K562 (cell line): ENCODE measurements at regions not wholly inside any gene's neighbourhood (a gene's known extent, or its start where the extent isn't known, plus 50 kb on each side); places are given as distances from the start of the nearest gene placed in this dataset.

Experiments
- ATAC-seq: fragments of 200-7000 bp; cut with Tn5 transposase; 3 replicates; pipeline ENCODE4 v1.9.1; 2020; ENCODE audit warnings: moderate library complexity
- BruUV-seq: library from RNA; stranded (reverse); fragments of 400-500 nt; replicated peaks from 2 replicates; lab custom pipeline; 2021; lab: Mats Ljungman, UMichigan
- CTCF ChIA-PET: fragments of 300-600 bp; formaldehyde crosslinking; extraction: SDS; loops from one replicate; lab custom pipeline; 2021; ENCODE audit warnings: low intra/inter-chr PET ratio; lab: Yijun Ruan, JAX
- POLR2A ChIA-PET: fragments of 300-600, 350-650 bp; sonication (Branson Sonifier 250); formaldehyde crosslinking; extraction: SDS; loops from one replicate; lab custom pipeline; 2021; ENCODE audit warnings: antibody characterized with exemption, inconsistent platforms; lab: Yijun Ruan, JAX
- DNase-seq, 4 experiments: peaks; one replicate each; pipeline versions ENCODE4 v3.0.0 to v3.0.0-alpha.2; 2011 to 2018; ENCODE audit warnings: low spot score in 3 of 4, mixed read lengths in 3 of 4; ENCODE audit errors: extremely low read depth in 1 of 4
- FAIRE-seq: peaks from 2 replicates; lab custom pipeline; 2011; peaks lifted over from hg19 to GRCh38; lab: Jason Lieb, UNC
- H2AFZ ChIP-seq: 2 replicates; pipeline ENCODE4 v1.6.0; 2011; ENCODE audit warnings: low read depth, low read length, control low read depth, inconsistent platforms
- H3K27ac ChIP-seq: fragments of 200-600 bp; 3 replicates; pipeline ENCODE4 v1.8.0; 2011; ENCODE audit warnings: low read depth, mild to moderate bottlenecking, control low read depth, inconsistent platforms, low read length, moderate library complexity, mixed read lengths; ENCODE audit errors: extremely low read depth
- H3K27me3 ChIP-seq, 2 experiments: fragments of 300-600 bp in 1 of 2; 2 replicates in 1 of 2; 3 replicates in 1 of 2; pipeline versions ENCODE4 v1.6.0 to v1.8.0; 2011; ENCODE audit warnings: inconsistent platforms in 2 of 2, low read length in 2 of 2, mild to moderate bottlenecking in 1 of 2, mixed read lengths in 1 of 2, moderate library complexity in 1 of 2; ENCODE audit not compliant: control insufficient read depth in 2 of 2, insufficient read depth in 2 of 2
- H3K36me3 ChIP-seq: fragments of 300-600 bp; 3 replicates; pipeline ENCODE4 v1.8.0; 2011; ENCODE audit warnings: mild to moderate bottlenecking, low read length, inconsistent platforms; ENCODE audit not compliant: control insufficient read depth, insufficient read depth
- H3K4me1 ChIP-seq, 2 experiments: fragments of 200-600 bp in 1 of 2; replicated peaks in 1 of 2; 2 replicates in 1 of 2; 3 replicates in 1 of 2; pipeline versions ENCODE4 v1.5.1 to v1.8.0; 2011; ENCODE audit warnings: inconsistent platforms in 2 of 2, low read length in 2 of 2, mild to moderate bottlenecking in 1 of 2, mixed read lengths in 1 of 2, moderate library complexity in 1 of 2; ENCODE audit not compliant: control insufficient read depth in 2 of 2, insufficient read depth in 2 of 2
- H3K4me2 ChIP-seq: 2 replicates; pipeline ENCODE4 v1.6.1; 2011; ENCODE audit warnings: low read length, control low read depth, inconsistent platforms, mixed read lengths; ENCODE audit not compliant: insufficient read depth
- H3K4me3 ChIP-seq: fragments of 200-600 bp; sonication (generic), shearing (Covaris generic); 2 replicates; pipeline ENCODE4 v1.5.1; 2016; ENCODE audit warnings: control low read depth, inconsistent platforms
- H3K79me2 ChIP-seq: fragments of 200-600 bp; 3 replicates; pipeline ENCODE4 v1.8.0; 2011; ENCODE audit warnings: low read length, inconsistent platforms; ENCODE audit not compliant: control insufficient read depth, insufficient read depth
- H3K9ac ChIP-seq, 2 experiments: 2 replicates each; pipeline versions ENCODE4 v1.6.0 to v1.6.1; 2011; ENCODE audit warnings: low read depth in 2 of 2, low read length in 2 of 2, control low read depth in 1 of 2, inconsistent platforms in 1 of 2, mild to moderate bottlenecking in 1 of 2, mixed read lengths in 1 of 2; ENCODE audit not compliant: insufficient read depth in 1 of 2
- H3K9me1 ChIP-seq: one replicate; pipeline ENCODE4 v1.6.0; 2011; ENCODE audit warnings: inconsistent platforms, mild to moderate bottlenecking, low read length, moderate library complexity; ENCODE audit not compliant: control insufficient read depth, insufficient read depth
- H3K9me3 ChIP-seq: replicated peaks from 2 replicates; pipeline ENCODE4 v1.5.1; 2011; ENCODE audit warnings: low read depth, low read length, inconsistent platforms; ENCODE audit not compliant: control insufficient read depth, insufficient read depth
- H4K20me1 ChIP-seq: replicated peaks from 2 replicates; pipeline ENCODE4 v1.6.1; 2011; ENCODE audit warnings: low read length, inconsistent platforms, mixed read lengths; ENCODE audit not compliant: control insufficient read depth, insufficient read depth
- CBX1 ChIP-seq: sonication (generic); IDR thresholded peaks from 2 replicates; pipeline ENCODE4 v1.6.1; 2016; ENCODE audit warnings: antibody characterized with exemption, low read depth, mild to moderate bottlenecking
- CREB3L1 ChIP-seq: fragments of 450-650 bp; IDR thresholded peaks from 2 replicates; pipeline ENCODE4 v1.6.1; 2014; ENCODE audit warnings: low read depth, mild to moderate bottlenecking, moderate library complexity, borderline replicate concordance
- EP400 ChIP-seq: fragments of 450-650 bp; IDR thresholded peaks from 2 replicates; pipeline ENCODE4 v1.6.1; 2017; ENCODE audit warnings: antibody characterized with exemption, mild to moderate bottlenecking, moderate library complexity
- ETS1 ChIP-seq: conservative IDR thresholded peaks from 2 replicates; pipeline ENCODE4 v1.6.1; 2011; ENCODE audit warnings: low read depth, mild to moderate bottlenecking, low read length; ENCODE audit not compliant: control insufficient read depth
- KAT2B ChIP-seq: IDR thresholded peaks from one replicate; pipeline ENCODE4 v1.6.1; 2012; ENCODE audit warnings: low read depth, mild to moderate bottlenecking, control low read depth, inconsistent platforms, low read length, moderate library complexity
- NFIC ChIP-seq: fragments of 450-650 bp; IDR thresholded peaks from 2 replicates; pipeline ENCODE4 v1.6.1; 2017; ENCODE audit warnings: mild to moderate bottlenecking, inconsistent platforms
- PML ChIP-seq: IDR thresholded peaks from 2 replicates; pipeline ENCODE4 v1.6.1; 2012; ENCODE audit warnings: low read length, inconsistent platforms
- TBP ChIP-seq: optimal IDR thresholded peaks from 2 replicates; pipeline ENCODE3; 2011; ENCODE audit warnings: low read depth, low read length, improper control_type of control experiment
- UBTF ChIP-seq, 2 experiments: IDR thresholded peaks; 2 replicates each; pipeline ENCODE4 v1.6.1; 2012; ENCODE audit warnings: improper control_type of control experiment in 2 of 2, low read depth in 2 of 2, low read length in 2 of 2, borderline replicate concordance in 1 of 2
- USF1 ChIP-seq: sonication (generic); formaldehyde crosslinking; IDR thresholded peaks from 2 replicates; pipeline ENCODE4 v1.9.0; 2022; ENCODE audit warnings: mild to moderate bottlenecking, missing genetic modification reagents
- USF2 ChIP-seq: sonication (generic); formaldehyde crosslinking; IDR thresholded peaks from 2 replicates; pipeline ENCODE4 v1.5.0; 2020; ENCODE audit warnings: missing genetic modification reagents
- ZBTB7A ChIP-seq: IDR thresholded peaks from 2 replicates; pipeline ENCODE4 v1.6.1; 2011; ENCODE audit warnings: low read depth, mild to moderate bottlenecking, low read length, moderate library complexity, borderline replicate concordance; ENCODE audit not compliant: control insufficient read depth
- ZNF175 ChIP-seq: fragments of 200-800 bp; sonication (Bioruptor generic); IDR thresholded peaks from 2 replicates; pipeline ENCODE4 v1.6.1; 2016; ENCODE audit warnings: low read depth, mild to moderate bottlenecking, missing genetic modification characterization, missing compliant biosample characterization
- ZNF830 ChIP-seq: fragments of 250-450 bp; sonication (Bioruptor Pico); IDR thresholded peaks from 2 replicates; pipeline ENCODE4 v1.5.0; 2021; ENCODE audit warnings: mild to moderate bottlenecking
- WGBS: fragments of 100-300 bp; shearing (Covaris generic); methylation state at CpG from one replicate; pipeline ENCODE4 v1.1.6; 2016; ENCODE audit warnings: low coverage, mixed read lengths; ENCODE audit not compliant: insufficient coverage; ENCODE audit errors: missing lambda C conversion rate; 5-methylcytosine and 5-hydroxymethylcytosine counted together
- in situ Hi-C: fragments of 300-500 bp; cut with MboI; formaldehyde crosslinking; loops from 4 replicates; pipeline ENCODE4 v1.15.0; 2018; ENCODE audit warnings: inconsistent platforms, mixed read lengths
- intact Hi-C: fragments of 100-400 bp; cut with micrococcal nuclease; formaldehyde crosslinking; loops from 2 replicates; pipeline ENCODE4 v1.14.2; 2022

- 0% methylated on average over 6 of the region's 6 CpGs for WGBS
Observed at GRCh38 chr13:104737713-104738112, 1671.5 kb upstream of the SLC10A2 start.

More at GRCh38 chr13:104737713-104738112, 1671.5 kb upstream of the SLC10A2 start:
- Histone ChIP-seq H3K27me3 (no peaks in the 10 kb centered on the region), H3K27ac (no peak overlapping the region), H3K36me3 (no peaks in the 10 kb centered on the region), H3K4me2 (no peak overlapping the region), H4K20me1 (no peaks in the 10 kb centered on the region), H3K9me1 (no peaks in the 10 kb centered on the region), H3K9me3 (no peaks in the 10 kb centered on the region), H3K79me2 (no peaks in the 10 kb centered on the region), H3K4me1 (no peaks in the 10 kb centered on the region), H3K9ac (no peak overlapping the region), H2AFZ (no peak overlapping the region), H3K4me3 (no peak overlapping the region)
- intact Hi-C loops (no loop called here), in situ Hi-C loops (no loop called here)
- DNase-seq (no peak), ATAC-seq (no peak), FAIRE-seq (no peak)
- ChIA-PET POLR2A (no interaction called here), CTCF (no interaction called here)
- no TSS peak for BruUV-seq
- no peak for TF ChIP-seq UBTF (IDR thresholded peaks at IDR 0.05; ENCODE audit: borderline replicate concordance in 1 of 2, low read depth in 2 of 2, low read length in 2 of 2)
- no peak for TF ChIP-seq NFIC
- TF ChIP-seq ZNF830 (CRISPR knock-in tag): no peak
- no peak for TF ChIP-seq PML
- no peak for TF ChIP-seq TBP
- no peak for TF ChIP-seq ETS1
- TF ChIP-seq USF1 (CRISPR knock-in tag): no peak
- TF ChIP-seq EP400: no peak
- TF ChIP-seq CBX1: no peak
- no peak for TF ChIP-seq ZNF175 (CRISPR knock-in tag)
- no peak for TF ChIP-seq KAT2B
- no peak for TF ChIP-seq ZBTB7A
- TF ChIP-seq CREB3L1: no peak
- no peak for TF ChIP-seq USF2 (CRISPR knock-in tag)
